GM12872 (cell line): ENCODE measurements at regions not wholly inside any gene's neighbourhood (a gene's known extent, or its start where the extent isn't known, plus 50 kb on each side); places are given as distances from the start of the nearest gene placed in this dataset.

Experiments
- CTCF ChIP-seq: IDR thresholded peaks from 3 replicates; pipeline ENCODE4 v1.5.1; 2011; ENCODE audit warnings: low read depth, mild to moderate bottlenecking, low read length, moderate library complexity; ENCODE audit not compliant: insufficient read depth

GRCh38 chr3:194286375-194287146 lies 64.6 kb downstream of the CPN2 start:
- no peak for TF ChIP-seq CTCF

GRCh38 chr3:194287374-194287773 lies 63.8 kb downstream of the CPN2 start:
- no peak for TF ChIP-seq CTCF

- no peak for TF ChIP-seq CTCF
These were observed 63.0 kb downstream of the CPN2 start for GRCh38 chr3:194287977-194288706.
